ENCODE measurements at regions not wholly inside any gene's neighbourhood (a gene's known extent, or its start where the extent isn't known, plus 50 kb on each side); places are given as distances from the start of the nearest gene placed in this dataset.

- TF ChIP-seq EZH2 (IDR thresholded peaks at IDR 0.05; ENCODE audit: low read depth) = no peak
- no peak for TF ChIP-seq CTCF (conservative IDR thresholded peaks at IDR 0.05)
These were observed 234.5 kb upstream of the ZNF217 start for GRCh38 chr20:53828088-53828681.
